GM19025 (cell line): ENCODE measurements at regions not wholly inside any gene's neighbourhood (a gene's known extent, or its start where the extent isn't known, plus 50 kb on each side); places are given as distances from the start of the nearest gene placed in this dataset.
"Not testable (repeated sequence)": the region's sequence is repeated elsewhere in the genome, so short reads cannot be mapped to it uniquely, and the experiment has no call there.

Experiments
- ATAC-seq: cut with Tn5 transposase; IDR thresholded peaks from one replicate; pipeline ENCODE4 v1.9.1; 2021; ENCODE audit warnings: mild to moderate bottlenecking, low read depth, moderate library complexity; ENCODE audit not compliant: unreplicated experiment

GRCh38 chrY:26167332-26167731 is 545.4 kb downstream of the CDY1 start:
- ATAC-seq = not testable (repeated sequence)

DNA sequence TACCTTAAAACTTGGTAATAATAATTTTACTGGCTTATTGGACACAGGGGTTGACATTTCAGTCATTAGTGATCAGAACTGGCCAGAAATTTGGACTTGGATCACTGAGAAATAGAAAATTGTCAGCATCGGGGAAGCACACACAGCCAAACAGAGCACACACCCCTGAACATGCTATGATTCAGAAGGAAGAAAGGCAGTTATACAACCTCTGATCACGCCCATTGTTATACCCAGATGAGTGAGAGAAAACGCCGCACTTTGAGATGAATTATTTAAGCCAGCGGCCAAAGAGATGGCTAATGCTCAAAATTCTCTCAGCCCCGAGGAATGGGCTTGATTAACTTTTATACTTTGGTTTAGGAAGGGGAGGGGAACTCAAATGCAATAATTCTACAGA is 557.4 kb downstream of the CDY1 start:
- not testable (repeated sequence) for ATAC-seq

DNA sequence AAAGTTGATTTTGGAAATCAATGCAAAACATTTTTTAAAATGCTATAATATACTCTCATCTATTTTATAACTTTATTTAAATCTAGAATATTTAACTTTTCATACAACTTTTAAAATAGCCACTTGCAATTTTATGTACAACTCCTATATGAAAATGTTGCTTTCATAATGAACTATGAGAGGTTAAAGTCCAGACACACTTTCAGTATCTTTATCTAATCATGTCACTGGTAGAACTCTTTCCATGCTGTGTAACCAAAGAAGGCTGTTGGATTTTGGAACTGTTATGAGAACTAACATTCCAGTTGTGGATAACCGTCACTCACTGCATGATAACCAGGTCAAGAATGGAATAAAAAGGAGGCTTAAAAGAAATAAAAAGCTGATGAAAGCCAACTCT is 603.1 kb downstream of the CDY1 start:
- ATAC-seq = not testable (repeated sequence)

DNA sequence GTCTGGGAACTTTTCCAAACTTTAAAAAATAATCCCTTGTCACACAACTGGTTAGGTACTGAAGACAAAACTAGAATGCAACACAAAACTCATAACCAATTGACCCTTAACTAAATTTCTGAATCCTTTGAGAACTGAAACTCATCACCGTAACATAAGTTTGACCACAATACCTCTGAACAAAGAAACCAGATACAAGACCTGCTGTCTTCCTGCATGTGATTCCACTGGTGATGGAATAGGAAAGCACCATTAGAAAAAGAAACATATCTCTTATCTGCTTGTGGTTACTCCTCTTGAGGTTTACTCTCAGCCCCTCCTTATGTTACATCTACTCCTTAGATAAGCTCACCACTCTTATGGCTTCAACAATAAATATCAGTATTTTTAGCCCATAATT is 603.6 kb downstream of the CDY1 start:
- peak; percentile 82 for ATAC-seq

GRCh38 chrY:26240944-26241343 is 619.0 kb downstream of the CDY1 start:
- ATAC-seq = not testable (repeated sequence)

DNA sequence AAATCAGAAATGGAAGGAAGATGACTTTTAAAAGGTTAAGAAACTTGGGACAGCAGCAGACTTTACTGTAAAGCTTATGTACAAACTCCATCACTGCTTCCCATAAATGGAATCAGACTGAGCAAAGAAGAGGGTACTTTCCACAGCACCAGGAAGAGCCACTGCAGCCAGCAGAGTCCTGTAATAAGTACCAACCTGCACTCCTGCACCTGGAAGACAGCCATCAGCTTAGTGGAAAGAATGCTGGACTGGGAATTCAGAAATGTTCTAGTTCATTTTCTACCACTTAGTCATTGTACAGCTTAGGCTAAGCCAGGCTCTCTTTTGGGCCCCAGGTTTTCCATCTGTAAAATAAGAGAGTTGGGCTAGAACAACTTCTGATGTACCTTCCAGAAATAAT is 632.3 kb downstream of the CDY1 start:
- ATAC-seq = not testable (repeated sequence)

- ATAC-seq = not testable (repeated sequence)
Observed at GRCh38 chrY:26265449-26265848, 643.5 kb downstream of the CDY1 start.

GRCh38 chrY:26268421-26268820 is 646.5 kb downstream of the CDY1 start:
- not testable (repeated sequence) for ATAC-seq

- ATAC-seq = not testable (repeated sequence)
Observed at GRCh38 chrY:26268934-26269333, 647.0 kb downstream of the CDY1 start.

DNA sequence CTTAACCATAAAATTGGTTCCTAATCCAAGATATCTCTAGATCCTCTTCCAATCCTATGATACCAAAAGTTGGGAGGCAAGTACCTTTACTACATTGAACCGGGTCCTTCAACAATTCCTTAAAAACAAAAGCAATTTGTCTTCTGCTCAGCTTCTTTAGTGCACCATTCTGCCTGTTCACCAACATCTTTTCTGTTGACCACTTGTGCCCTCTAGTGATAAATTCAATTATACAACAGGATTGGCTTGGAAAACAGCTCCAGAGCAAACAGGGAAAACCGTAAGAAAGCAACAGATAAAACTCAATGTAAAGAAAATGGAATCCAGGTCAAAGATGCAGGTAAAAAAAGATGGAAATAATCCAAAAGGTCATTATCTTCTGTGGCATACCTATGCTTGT is 651.2 kb downstream of the CDY1 start:
- not testable (repeated sequence) for ATAC-seq

DNA sequence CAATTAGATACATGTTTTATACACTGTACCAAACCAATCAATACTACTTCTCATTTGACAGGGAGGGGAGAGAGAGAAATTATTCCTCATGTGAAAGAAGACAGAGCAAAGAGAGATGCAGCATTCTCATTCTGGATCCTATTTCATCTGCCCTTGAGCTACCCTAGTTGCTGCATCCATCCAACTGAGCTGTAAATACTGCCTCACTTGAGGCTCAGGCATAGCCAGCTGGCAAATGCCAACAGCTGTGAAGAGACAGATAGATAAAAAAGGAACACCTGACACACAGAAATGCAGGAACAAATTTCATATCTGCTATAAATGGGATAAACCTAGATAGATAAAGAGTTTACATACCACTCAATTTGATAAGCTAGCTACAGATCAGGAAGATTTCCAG is 684.1 kb downstream of the CDY1 start:
- ATAC-seq = not testable (repeated sequence)

DNA sequence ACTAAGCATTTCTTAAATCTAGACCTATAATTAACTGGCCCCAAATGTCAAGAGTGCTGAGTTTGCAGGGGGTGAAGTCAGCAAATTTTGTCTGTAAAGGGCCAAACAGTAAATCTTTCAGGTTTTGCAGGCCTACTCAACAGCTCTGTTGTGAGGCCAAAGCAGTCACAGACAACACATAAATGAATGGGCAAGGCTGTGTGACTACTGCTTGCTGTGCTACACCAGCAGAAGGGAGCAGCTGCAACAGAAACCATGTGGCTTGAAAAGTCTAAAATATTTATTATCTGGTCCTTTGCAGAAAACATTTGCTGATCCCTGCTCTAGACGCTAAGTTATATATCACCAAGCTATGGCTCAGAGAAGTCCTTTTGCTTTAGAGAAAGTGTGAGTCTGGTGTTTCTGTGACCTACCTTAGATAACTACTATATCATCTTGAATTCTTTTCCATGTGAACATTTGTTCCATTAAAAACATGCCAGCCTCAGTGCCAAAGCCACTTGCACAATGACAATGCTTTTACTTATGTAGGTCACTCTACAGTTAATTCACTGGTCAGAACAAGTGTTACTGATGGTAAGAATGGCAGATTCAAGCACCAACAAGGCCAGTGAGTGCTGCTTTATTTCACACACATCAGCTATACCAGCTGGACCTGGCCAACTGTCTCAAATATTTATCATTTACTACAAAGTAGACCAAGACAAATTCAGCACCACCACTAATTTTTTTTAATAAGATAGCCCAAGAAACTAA is 684.9 kb downstream of the CDY1 start:
- ATAC-seq = not testable (repeated sequence)

DNA sequence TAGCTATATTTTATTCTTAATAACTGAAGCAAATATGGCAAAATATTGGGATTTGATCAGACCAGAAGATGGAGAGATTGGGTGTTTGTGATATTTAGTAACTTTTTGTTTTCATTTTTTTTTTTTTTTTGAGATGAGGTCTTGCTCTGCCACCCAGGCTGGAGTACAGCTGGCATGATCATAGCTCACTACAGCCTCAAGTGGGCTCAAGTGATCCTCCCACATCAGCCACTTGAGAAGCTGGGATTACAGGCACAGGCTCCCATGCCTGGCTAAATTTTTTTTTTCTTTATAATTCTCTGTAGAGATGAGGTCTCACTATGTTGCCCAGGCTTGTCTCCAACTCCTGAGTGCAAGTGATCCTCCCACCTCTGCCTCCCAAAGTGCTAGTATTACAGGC is 686.4 kb downstream of the CDY1 start:
- ATAC-seq = not testable (repeated sequence)

- ATAC-seq = not testable (repeated sequence)
Observed at GRCh38 chrY:26315065-26315464, 693.1 kb downstream of the CDY1 start.

GRCh38 chrY:26319488-26320202 is 697.7 kb downstream of the CDY1 start:
- not testable (repeated sequence) for ATAC-seq

GRCh38 chrY:26322756-26323155 is 700.8 kb downstream of the CDY1 start:
- ATAC-seq = not testable (repeated sequence)

GRCh38 chrY:26352931-26353330 is 731.0 kb downstream of the CDY1 start:
- ATAC-seq = not testable (repeated sequence)

DNA sequence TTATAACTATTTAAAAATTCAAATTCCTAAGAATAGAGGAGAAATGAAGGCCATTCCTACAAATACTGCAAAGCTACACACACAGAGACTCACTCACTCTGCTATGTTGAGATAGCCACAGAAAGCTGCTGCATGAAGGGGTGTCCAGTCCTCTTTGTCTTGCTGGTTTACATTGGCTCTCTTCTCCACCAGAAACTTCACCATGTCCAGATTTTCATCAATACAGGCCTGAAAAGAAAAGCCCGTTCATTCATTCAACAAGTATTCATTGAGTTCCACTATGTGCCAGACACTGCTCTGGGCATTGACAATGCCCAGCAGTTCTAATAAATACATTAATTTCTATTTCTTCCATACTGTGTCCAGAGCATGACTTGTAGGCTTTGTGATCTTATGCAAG is 732.3 kb downstream of the CDY1 start:
- no peak for ATAC-seq

DNA sequence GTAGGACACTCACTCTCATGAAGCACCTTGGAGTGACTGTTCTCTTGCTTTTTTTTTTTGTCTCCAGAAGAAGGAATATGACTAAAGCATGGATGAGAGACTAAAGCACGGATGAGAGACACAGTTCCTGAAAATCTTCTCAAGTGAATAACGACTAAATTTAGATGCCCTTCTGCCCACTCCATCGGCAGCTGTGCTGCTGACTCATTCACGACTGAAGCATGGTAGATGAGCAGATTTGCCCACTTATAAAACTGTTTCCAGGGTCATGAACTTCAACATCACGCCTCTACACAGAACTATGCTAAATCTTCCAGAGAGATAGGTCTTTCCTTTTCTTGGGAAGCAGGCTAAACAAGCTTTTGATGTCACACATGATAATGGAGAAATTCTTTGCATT is 738.0 kb downstream of the CDY1 start:
- not testable (repeated sequence) for ATAC-seq

- ATAC-seq = not testable (repeated sequence)
Observed at GRCh38 chrY:26360472-26360871, 738.6 kb downstream of the CDY1 start.

DNA sequence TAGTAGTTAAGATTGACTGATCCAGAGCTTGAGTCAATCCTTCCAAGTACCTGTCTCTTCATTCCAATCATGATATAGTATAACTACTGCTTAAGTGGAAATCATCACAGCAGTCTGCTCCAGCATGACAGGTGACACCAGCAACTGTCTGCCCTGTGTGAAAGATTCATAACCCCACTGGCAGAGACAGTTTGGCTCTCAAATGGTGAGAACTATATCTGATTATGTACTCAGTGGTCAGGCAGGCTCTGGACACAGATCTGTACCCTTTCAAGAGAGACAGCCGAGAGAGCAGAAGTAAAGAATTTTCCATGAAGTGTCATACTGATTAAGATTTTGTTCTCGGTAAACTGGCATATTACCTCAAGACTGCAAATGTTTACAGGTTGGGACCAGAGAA is 741.5 kb downstream of the CDY1 start:
- ATAC-seq = not testable (repeated sequence)

DNA sequence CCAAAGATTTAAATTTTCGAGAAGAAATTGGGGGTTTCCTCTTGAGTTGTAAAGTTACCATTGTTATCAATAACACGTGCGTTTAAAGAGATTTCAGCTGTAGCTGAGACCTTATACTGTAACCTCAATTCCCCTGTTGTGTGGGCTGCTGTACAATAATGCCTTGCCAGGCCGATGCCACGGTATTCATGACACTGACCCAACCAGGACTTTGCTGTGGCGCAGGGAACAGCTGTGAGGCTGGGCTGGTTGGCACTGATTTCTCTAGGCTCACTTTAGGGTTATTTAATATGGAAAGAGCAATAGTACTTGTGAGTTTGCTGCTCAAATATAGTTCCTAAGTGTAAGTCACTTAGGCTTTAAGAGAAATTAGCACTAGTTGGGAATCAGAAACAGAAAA is 744.2 kb downstream of the CDY1 start:
- ATAC-seq = not testable (repeated sequence)
